GDM1 (cell line): ENCODE measurements at regions not wholly inside any gene's neighbourhood (a gene's known extent, or its start where the extent isn't known, plus 50 kb on each side); places are given as distances from the start of the nearest gene placed in this dataset.
A peak's percentile ranks its signal among the peaks of the same experiment; 100 is the strongest.
"Not testable (repeated sequence)": the region's sequence is repeated elsewhere in the genome, so short reads cannot be mapped to it uniquely, and the experiment has no call there.

ENCODE experiments used
- DNase-seq: peaks from one replicate; lab custom pipeline; 2025; lab: John Stamatoyannopoulos, UW

DNA sequence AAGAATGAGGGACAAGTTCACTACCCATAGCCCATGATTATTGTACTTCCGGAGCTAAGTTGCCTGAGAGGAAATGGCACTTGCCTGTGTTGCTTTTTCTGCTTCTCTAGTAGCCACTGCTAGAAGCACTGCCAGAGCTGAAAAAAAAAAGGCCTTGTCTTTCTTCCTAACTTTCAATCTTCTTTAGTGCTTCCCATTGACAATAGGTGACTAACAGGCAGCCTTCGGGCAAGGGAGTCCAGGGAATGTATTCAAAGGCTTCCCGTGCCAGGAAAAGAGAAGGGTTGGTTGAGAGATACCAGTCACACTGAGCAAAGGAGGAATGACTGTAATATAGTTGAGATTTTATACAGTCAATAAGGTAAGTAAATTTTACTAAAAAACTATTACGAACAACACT is 242.0 kb downstream of the CALCRL start:
- DNase-seq: no peak

DNA sequence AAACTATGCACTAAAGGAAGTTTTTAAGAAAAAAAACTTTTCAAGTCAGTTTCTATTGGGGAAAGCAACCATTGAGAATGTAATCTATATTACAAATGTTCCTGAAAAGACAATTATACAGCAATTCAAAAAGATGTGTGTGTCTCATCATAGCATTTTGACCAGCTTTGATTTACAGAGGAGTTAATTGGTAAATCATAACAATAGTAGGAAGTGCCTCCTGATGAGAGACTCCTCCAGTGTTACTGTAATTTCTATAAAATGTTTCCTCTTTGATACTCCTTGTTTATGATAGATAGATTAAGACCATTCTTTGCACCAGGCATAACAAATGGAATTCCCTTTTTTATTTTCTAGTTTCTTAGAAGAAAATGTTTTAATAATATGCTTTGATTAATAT is 249.9 kb downstream of the CALCRL start:
- no peak for DNase-seq

DNA sequence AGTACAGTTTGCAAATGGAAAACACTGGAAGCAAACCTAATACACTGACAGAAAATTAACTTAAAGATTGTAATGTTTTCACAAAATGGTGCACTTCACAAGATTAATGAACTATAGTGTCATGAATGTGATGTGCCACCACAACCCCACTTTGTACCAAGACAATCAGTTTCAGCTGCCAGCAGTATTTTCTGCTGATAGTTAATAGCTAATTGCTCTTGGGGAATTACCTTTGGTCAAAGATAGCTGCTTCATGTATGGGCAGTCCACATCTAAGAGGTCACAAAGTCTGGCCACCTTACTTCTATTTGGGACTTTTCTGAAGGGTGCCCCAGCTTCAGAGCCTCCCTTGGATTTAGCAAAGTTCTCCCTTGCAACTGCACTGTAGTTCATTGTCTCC is 254.0 kb downstream of the CALCRL start:
- no peak for DNase-seq

DNA sequence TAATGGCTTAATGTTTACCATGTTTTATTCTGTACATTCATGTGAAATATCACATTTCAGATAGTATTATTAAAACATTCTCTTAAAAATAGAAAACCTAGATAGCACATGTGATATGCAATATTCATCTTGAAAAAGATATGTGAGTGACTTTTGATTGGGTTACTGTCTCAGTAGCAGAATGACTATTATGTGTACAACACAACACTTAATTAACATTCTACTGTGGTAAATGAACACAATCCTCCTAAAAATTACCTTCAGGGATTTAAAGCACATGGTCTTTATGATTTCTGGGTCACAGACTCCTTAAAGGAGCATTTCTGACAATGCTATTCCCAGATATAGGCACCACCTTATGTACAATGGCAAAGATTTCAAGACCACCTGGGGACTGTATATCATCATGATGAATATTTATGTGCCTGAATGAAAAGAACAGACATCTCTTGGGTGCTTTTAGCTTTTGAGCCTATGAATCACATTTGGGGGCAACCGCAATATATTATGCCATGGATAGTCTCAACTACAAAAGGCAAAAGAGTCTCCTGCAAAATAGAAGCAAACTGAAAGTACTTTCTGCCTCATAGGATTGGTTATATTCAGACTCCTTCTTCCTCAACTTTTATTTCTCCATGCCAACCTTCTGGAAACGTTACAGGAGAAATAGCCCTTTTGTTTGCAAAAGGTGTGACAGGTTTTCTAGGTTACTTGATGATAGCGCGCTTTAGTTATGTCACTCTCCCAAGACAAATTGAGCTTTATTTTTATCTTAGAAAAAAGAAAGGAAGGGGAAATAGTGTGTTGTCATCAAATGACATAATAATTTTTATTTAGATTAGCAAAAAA is 259.0 kb downstream of the CALCRL start:
- DNase-seq: no peak

DNA sequence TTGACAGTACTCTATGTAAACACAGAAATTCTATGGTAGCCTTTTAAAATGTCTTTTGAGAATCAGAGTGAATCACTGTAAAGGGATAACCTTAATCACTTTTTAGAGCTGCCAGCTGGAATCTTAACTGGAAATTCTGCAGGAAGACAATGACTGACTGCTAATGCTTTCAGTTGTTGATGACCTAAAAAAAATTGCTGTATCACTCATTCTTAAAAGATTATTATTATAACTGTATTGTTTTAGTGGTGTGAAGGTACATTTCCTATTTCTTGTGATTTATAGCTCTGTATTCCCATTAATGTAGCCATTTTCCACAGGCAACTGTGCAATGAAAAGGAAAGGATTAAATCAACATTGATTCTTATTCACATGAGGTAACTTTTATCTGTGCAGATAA is 260.5 kb downstream of the CALCRL start:
- DNase-seq: no peak

DNA sequence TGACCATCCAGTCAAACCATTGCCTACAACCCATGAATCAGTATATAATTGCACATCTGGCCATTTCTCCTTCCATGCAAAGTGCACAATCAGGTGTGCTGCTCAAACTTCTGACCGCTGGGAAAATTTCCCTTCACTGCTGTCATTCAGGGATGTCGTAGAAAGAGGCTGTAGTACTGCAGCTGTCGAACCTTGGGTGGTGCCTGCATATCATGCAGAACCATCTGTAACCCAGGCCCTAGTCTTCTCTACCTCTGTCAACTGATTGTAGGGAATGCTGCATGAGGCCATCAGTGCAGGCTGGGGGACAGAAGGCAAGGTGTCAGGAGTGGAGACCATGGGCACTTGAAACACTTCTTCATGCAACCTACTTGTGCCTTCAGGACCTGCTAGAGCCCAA is 267.5 kb downstream of the CALCRL start:
- DNase-seq: no peak

DNA sequence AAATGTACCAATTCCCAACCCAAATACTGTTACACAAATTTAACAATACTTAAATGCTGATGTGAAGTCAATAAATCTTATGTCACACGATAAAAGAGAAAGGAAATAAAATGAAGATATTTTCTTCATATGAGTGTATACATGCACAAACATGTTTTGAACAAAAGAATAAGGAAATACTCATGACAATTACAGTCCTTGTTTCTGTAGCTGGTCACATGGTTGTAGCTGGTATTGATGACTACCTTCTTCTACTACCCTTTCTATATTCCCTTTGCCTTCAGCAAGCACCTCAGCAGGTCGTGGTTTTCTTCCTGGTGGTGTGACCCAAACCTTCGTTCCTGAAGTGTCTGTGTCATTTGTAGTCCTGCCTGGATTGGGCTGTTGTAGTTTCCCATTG is 269.2 kb downstream of the CALCRL start:
- DNase-seq: not testable (repeated sequence)

DNA sequence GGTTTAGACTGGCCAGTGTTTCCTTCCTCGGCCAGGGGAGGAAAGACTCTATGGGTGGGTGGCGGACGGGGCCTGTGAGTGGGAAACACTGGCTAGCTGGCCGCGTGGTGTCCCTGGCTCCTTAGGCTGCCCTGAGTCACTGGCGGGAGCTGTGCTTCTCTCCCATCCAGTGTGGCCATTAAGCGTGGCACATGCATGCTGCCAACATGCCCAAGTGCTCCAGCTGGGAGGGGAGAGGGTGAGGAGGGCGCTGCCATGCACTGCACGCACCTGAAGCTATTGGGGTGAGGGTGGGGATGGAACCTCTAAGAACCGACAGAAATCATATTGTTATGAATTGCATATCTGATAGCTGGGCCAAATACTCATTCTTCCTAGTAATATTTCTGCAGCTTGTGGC is 270.8 kb downstream of the CALCRL start:
- no peak for DNase-seq

DNA sequence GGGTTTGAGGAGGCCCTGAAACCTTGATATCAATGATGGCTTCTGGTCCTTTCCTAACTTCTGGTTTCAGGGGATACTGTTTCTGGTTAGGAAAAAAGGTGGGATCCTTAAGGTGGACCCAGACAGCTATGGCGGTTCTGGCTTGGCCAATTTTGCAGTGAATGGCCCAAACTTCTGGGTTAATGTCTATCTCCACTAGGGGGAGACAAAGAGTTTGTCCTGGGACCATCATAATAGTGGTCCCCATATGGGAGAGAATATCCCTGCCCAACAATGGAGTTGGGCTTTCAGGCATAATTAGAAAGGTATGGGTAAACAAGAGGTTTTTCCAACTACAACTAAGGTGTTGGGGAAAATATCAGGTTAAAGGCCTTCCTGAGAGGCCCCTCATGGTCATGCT is 273.5 kb downstream of the CALCRL start:
- DNase-seq: no peak

DNA sequence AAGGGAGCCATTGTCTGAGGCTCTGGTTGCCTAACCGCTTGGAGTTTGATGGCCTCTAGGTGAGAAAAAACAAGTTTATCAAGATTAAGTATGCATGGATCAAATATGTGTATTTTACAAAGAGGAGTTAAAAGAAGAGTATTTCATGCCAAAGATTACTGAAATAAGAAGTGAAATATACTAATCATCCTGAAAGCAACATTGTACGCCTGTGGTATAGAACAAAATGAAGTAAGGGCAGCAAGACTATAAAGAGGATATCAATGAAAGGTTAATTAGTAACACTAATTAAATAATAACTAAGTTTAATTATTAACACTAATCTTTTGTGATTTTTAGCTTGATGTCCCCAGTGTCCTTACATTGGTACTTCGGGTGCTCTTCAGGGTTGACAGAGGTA is 276.7 kb downstream of the CALCRL start:
- DNase-seq: no peak

DNA sequence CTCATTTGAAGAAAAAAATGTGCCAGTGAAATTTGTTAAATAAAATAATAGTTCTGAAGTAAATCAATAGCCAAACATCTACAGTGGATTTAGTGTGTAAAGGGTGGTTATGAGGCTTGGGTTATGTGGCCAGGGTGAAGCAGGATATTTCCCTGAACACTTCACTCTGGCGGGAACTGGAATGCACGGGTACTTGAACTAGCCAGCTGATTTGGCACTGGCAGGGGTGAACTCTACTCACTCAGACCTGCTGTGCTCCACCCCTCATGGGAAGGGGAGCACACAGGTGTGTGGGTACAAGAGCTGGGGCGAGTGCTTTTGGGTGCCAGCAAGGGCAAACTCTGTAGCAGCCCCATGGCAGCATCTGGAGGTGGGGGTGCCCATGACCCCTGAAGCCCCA is 278.2 kb downstream of the CALCRL start:
- no peak for DNase-seq

DNA sequence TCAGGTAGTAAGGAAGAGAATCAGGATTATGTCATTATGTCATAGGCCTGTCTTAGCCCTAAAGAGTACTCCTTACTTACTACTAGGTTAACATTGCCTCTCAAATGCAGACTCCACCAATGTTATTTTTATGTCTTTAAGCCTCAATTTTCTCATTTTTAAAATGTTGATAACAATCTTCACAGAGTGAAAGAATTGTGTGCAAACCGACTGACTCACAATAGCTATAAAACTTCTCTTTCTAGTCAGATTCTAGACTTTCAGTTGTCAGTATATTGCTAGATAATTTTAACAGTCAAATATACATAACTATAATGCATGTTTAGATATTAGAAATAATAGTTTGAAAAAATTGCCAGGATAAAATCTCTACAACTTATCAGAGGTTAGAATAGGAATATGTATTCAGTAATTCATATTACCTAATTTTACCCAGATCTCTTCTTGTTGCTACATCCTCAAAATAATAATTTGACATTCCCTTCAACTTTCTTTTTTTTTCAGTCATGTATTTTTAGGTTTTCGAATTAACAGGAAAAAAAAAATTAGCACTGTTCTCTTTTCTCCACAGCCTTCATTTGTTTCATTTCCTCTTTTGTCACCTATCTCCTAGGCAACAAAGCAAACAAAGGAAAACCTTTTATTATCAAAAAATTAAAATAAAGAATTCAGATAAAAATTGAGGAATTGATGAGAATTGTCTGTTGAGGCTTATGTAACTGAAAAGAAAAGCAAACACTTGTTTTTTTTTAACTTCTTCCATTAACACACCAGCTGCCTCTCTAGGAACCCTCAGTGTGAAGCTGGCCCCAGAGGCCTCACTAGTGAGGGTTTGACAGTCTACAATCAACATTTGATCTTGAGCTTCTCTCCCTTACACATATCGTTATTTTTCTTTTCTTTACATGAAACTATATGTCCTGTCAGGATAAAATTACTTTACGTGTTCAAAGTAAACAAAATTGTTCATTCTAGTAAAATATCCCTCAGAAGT is 279.0 kb downstream of the CALCRL start:
- DNase-seq: no peak

DNA sequence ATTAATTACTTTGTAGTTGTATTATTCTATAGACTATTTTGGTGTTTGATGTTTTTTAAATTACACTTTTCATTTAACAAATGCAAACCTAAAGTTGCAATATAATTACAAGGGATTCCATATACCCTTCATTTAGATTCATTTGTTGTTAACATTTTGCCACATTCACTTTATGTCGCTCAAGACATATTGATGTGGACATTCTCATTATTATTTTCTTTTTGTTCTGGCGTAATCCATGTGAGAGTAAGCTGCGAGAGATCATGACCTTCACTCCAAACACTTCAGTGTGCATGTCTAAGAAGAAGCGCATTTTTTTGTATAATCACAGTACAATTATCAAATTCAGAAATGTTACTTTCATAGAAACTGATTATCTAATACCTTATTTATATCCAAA is 280.6 kb downstream of the CALCRL start:
- no peak for DNase-seq

DNA sequence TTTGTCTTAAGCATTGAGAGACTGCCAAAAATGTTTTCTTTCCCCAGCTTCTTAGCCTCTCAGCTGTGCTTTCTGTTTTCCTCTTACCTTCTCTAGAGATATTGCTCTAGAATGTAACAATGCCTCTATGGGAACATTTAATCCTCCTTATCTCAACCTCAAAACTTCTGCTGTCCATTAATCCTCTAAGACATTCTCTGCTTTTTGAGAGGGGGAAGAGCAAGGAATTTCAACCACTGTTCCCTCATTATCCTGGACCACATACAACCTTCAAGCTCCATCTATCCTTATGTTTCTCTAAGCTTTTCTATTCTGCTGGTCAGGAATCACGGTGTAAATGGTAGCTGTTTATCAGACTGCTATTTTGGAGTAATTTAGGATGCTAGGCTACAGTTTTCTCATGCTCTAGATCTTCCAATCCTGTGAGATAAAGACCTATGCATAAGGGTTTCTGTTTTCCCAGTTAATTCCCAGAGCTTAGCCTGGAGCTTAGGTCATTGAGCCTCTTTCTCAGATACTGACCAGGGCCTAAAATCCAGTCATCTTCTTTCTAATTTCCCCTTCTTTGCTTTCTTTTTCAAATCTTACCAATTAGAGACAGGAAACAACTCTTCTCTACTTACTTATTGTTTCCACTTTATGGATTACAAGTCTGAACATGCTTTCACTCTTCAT is 282.0 kb downstream of the CALCRL start:
- no peak for DNase-seq

DNA sequence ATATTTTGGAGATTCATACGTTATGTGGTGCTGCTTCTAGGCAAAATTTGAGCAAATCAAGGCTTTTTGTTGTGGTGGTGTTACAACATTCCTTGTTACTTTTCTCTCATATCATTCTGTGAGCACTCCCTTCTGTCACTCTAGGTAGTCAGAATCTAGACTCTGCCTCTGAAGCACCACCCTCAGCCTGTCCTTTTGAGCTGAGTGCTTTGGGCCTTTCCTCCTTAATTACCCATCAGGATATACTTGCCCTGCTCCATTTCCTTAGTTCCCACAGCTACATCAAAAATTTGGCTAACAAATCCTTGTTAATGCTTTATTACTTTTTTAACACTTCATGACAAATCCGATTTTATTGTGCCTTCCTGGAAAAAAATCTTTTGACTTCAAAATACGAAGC is 289.6 kb downstream of the CALCRL start:
- no peak for DNase-seq

DNA sequence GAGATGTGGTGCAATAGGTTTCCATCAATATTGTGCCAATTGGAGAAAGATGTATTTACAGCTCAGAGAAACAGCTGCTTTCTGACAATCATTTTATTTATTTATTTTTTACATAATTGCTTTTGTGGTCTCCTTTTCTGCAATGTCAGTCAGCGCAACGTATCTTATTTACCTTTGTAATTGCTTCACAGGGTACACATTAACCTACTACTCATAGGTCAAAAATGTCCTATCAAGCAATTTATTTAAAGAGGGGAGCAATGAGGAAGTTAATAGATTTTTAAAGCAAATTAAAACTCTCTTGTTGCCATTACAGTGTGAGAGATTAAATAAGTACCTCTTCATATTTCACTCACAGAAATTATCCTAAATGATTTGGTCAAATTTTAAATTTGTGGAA is 291.0 kb downstream of the CALCRL start:
- no peak for DNase-seq

DNA sequence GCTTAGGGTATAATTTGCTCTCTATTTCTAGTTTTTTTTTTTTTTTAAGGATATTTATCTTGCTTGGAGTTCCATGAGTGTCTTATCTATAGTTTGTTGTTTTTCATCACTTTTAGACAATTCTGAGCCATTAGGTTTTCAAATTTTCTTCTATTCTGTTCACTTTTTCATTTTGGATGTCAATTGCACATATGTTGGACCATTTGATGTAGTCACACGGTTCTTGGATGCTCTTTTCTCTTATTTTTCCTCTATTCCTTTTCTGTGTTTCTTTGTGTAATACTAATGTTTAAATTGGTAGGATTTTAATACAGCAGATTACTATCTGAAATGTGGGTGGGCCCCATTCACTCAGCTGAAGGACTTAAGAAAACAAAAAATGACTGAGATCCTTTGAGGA is 292.6 kb downstream of the CALCRL start:
- no peak for DNase-seq

DNA sequence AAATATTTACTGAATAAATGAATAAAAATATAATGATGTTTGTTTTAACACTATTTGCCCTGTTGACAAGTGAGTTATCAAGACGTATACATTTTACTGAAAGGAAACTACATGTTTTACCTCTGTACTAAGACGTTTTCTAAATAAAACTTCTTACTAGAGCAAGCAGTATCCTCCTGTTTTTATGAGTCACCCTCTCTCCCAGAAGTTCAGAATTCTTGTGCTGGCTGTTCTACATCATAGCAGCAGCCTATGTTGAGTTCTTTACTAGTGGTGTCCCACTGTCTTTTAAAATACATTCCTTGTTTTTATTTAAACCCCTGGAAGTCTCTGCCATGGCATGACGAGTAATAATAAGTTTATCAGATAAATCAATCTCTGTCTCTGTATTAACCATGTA is 297.4 kb downstream of the CALCRL start:
- no peak for DNase-seq

DNA sequence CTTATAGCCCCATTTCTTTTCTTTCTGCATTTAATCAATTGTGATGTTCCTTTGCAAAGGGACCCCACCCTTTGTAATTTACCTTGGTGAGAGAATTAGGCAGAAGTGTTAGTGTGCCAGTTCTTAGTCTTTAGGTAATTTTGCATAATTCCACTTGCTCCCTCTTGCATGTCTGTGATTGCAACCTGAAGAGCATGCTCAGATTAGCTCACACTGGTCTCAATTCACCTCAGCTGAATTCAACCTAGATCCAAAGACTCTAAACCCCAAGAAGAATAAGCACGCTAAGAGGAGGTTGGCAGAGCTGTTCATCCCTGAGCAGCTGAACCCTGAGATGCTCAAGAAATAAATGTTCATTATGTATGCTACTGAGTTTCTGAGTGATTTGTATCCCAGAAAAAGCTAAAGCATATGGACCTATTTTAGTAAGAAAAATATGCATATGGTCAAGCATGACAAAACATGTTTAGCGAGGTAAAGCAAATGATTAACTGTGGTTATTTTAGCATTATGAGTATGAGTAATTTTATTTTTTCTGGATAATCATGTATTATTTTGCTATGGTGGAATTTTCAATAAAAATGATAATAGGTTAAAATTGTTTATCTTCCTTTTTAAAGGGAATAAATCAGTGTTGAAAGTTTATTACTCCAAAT is 299.2 kb upstream of the ZSWIM2 start:
- DNase-seq: no peak

DNA sequence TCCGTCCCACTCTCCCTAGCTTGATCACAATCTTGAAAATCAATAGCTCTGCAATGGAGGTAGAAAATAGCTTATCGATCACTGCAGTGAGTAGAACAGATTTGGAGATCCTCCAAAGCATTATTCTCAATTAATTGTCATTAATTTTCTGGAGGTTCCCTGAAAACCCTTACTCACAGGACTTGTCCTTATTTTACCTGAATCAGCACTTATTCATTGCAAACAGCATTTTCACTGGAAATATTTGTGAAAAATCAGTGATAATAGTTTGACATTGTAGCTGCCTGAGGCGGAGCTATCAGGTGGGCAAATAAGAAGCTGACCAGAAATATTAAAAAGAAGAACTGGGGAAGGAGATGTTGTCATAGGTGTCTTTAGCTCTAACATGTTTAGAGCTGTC is 294.6 kb upstream of the ZSWIM2 start:
- no peak for DNase-seq

DNA sequence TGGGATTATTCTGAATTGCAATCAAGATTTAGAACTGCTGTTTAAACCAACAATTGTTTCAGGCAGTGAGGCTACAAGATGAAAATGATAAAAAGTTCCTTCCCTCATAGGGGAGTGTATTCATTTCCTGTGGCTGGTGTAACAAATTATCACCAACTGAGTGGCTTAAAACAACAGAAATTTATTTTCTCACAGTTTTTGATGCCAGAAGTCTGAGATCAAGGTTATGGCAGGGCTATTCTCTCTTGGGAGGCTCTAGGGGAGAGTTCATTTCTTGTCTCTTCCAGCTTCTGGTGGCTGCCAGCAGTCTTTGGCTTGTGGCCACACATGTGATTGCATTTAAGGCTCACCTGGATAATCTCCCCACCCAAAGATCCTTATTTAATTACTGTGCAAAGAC is 290.5 kb upstream of the ZSWIM2 start:
- DNase-seq: no peak

DNA sequence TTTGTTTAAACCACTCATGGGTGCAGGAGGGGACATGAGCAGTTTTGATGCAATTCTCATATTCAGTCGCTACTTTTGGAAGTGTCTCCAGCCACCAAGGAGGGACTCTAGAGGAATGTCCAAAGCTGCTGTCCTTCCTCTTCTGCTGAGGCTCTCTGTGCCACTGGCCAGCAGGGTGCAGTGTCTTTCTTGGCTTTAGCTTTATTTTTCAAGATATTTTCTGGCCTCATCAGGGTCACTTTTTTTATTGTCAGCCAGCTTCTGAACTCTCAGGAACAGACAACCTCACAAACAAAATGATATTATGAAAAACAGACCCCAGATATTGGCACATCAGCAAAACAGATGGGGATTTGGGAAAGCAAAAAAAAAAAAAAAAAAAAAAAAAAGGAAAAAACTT is 289.3 kb upstream of the ZSWIM2 start:
- DNase-seq: peak; percentile 37
